Mucosa of rectum (tissue), 2 donors: ENCODE measurements at regions not wholly inside any gene's neighbourhood (a gene's known extent, or its start where the extent isn't known, plus 50 kb on each side); places are given as distances from the start of the nearest gene placed in this dataset.
A peak's percentile ranks its signal among the peaks of the same experiment; 100 is the strongest.
"Not testable (repeated sequence)": the region's sequence is repeated elsewhere in the genome, so short reads cannot be mapped to it uniquely, and the experiment has no call there.

Source experiments
- H3K27ac ChIP-seq, 2 donors: one replicate each; pipeline ENCODE4 v1.7.0; 2013; ENCODE audit warnings: inconsistent platforms in 2 of 2, low read depth in 2 of 2, low read length in 2 of 2
- H3K27me3 ChIP-seq, 2 donors: one replicate each; pipeline ENCODE4 v1.7.0; 2013; ENCODE audit warnings: low read length in 2 of 2; ENCODE audit not compliant: control insufficient read depth in 2 of 2, insufficient read depth in 2 of 2
- H3K36me3 ChIP-seq, 2 donors: one replicate each; pipeline ENCODE4 v1.7.0; 2013; ENCODE audit warnings: low read length in 2 of 2; ENCODE audit not compliant: control insufficient read depth in 2 of 2, insufficient read depth in 2 of 2
- H3K4me1 ChIP-seq, 2 donors: one replicate each; pipeline ENCODE4 v1.7.0; 2013; ENCODE audit warnings: low read length in 2 of 2, mild to moderate bottlenecking in 1 of 2; ENCODE audit not compliant: control insufficient read depth in 2 of 2, insufficient read depth in 2 of 2
- H3K4me3 ChIP-seq, 2 donors: one replicate each; pipeline ENCODE4 v1.7.0; 2013; ENCODE audit warnings: low read length in 2 of 2
- H3K9ac ChIP-seq, 2 donors: one replicate each; pipeline ENCODE4 v1.7.0; 2013; ENCODE audit warnings: low read length in 2 of 2, low read depth in 1 of 2, mild to moderate bottlenecking in 1 of 2
- H3K9me3 ChIP-seq, 2 donors: one replicate each; pipeline ENCODE4 v1.7.0; 2013; ENCODE audit warnings: low read length in 2 of 2; ENCODE audit not compliant: control insufficient read depth in 2 of 2
- donor health status: healthy.
- donor health status: Normal muscosa, but diverticular disease.

DNA sequence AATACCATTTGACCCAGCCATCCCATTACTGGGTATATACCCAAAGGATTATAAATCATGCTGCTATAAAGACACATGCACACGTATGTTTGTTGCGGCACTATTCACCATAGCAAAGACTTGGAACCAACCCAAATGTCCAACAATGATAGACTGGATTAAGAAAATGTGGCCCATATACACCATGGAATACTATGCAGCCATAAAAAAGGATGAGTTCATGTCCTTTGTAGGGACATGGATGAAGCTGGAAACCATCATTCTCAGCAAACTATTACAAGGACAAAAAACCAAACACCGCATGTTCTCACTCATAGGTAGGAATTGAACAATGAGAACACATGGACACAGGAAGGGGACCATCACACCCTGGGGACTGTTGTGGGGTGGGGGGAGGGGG is 66.8 kb upstream of the LHFPL2 start:
- H3K4me1 ChIP-seq, H3K9me3 ChIP-seq, H3K4me3 ChIP-seq, H3K27me3 ChIP-seq, H3K9ac ChIP-seq, H3K27ac ChIP-seq, H3K36me3 ChIP-seq: not testable (repeated sequence)

DNA sequence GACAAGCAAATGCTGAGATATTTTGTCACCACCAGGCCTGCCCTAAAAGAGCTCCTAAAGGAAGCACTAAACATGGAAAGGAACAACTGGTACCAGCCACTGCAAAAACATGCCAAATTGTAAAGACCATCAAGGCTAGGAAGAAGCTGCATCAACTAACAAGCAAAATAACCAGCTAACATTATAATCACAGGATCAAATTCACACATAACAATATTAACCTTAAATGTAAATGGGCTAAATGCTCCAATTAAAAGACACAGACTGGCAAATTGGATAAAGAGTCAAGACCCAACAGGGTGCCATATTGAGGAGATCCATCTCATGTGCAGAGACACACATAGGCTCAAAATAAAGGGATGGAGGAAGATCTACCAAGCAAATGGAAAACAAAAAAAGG is 63.1 kb upstream of the LHFPL2 start:
- not testable (repeated sequence) for H3K36me3 ChIP-seq

DNA sequence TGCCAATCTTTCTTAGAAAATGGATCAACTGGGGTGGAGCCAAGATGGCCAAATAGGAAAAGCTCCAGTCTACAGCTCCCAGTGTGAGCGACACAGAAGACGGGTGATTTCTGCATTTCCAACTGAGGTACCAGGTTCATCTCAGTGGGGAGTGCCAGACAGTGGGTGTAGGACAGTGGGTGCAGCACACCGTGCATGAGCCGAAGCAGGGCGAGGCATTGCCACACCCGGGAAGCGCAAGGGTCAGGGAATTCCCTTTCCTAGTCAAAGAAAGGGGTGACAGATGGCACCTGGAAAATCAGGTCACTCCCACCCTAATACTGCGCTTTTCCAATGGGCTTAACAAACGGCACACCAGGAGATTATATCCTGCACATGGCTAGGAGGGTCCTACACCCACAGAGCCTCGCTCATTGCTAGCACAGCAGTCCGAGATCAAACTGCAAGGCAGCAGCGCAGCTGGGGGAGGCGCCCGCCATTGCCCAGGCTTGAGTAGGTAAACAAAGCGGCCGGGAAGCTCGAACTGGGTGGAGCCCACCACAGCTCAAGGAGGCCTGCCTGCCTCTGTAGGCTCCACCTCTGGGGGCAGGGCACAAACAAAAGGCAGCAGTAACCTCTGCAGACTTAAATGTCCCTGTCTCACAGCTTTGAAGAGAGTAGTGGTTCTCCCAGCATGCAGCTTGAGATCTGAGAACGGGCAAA is 61.3 kb upstream of the LHFPL2 start:
- H3K27me3 ChIP-seq, H3K36me3 ChIP-seq, H3K27ac ChIP-seq, H3K4me1 ChIP-seq, H3K9me3 ChIP-seq, H3K4me3 ChIP-seq, H3K9ac ChIP-seq: not testable (repeated sequence)

More for the DNA sequence above, 63.1 kb upstream of the LHFPL2 start:
- not testable (repeated sequence) for H3K27ac ChIP-seq, H3K4me3 ChIP-seq, H3K27me3 ChIP-seq, H3K9me3 ChIP-seq, H3K9ac ChIP-seq, H3K4me1 ChIP-seq

DNA sequence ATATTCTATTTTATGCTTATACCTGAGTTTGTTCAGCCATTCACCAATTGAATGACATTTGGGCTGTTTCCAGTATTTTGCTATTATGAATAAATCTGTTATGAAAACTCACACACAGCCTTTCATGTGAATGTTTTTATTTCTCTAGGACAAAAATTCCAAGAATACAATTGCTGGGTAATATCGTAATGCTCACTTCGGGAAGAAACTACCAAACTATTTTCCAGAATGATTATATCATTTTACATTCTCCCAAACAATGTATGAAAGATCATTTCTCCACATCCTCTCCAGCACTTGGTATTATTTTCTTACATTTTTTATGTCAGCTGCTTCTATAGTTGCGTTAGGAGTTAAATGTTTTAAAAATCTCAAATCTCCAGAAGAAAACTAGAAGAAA is 58.3 kb upstream of the LHFPL2 start:
- no peak overlapping the region for H3K4me3 ChIP-seq
- no peak overlapping the region for H3K9ac ChIP-seq
- no peaks in the 10 kb centered on the region for H3K9me3 ChIP-seq
- no peaks in the 10 kb centered on the region for H3K36me3 ChIP-seq
- H3K4me1 ChIP-seq = no peaks in the 10 kb centered on the region
- no peaks in the 10 kb centered on the region for H3K27me3 ChIP-seq
- no peak overlapping the region for H3K27ac ChIP-seq

DNA sequence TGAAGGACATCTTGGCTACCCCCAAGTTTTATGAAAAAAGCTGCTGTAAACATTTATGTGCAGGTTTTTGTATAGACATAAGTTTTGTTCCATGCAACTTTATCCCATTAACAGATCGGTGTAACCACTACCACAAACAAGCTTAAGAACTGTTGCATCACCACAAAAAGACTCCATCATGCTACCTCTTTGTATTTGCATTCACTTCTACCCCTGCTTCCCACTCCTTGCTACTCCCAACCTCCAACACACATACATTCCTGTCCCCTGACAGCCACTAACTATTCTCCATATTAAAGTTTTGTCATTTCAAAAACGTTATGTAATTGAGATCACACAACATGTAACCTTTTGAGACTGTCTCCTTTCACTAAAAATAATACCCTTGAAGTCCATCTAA is 57.8 kb upstream of the LHFPL2 start:
- Histone ChIP-seq H3K9me3 (no peaks in the 10 kb centered on the region), H3K36me3 (no peaks in the 10 kb centered on the region), H3K9ac (no peak overlapping the region), H3K27me3 (no peaks in the 10 kb centered on the region), H3K4me3 (no peak overlapping the region), H3K27ac (no peak overlapping the region), H3K4me1 (no peaks in the 10 kb centered on the region)

DNA sequence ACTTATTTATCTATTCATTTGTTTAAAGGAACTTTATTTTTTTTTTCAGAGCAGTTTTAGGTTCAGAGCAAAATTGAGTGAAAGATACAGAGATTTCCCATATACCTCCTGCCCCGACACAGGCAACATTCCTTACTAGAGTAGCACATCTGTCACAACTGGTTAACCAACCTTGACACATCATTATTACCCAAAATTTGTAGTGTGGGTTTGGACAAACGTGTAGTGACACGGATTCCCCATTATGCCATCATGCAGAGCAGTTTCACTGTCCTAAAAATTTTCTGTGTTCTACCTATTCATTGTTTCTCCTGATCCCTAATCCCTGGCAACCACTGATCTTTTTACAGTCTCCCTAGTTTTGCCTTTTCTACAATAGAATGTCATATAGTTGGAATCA is 57.3 kb upstream of the LHFPL2 start:
- no peaks in the 10 kb centered on the region for H3K9me3 ChIP-seq
- no peaks in the 10 kb centered on the region for H3K4me1 ChIP-seq
- no peaks in the 10 kb centered on the region for H3K36me3 ChIP-seq
- H3K4me3 ChIP-seq = no peak overlapping the region
- H3K9ac ChIP-seq = no peak overlapping the region
- no peak overlapping the region for H3K27ac ChIP-seq
- H3K27me3 ChIP-seq = no peaks in the 10 kb centered on the region

DNA sequence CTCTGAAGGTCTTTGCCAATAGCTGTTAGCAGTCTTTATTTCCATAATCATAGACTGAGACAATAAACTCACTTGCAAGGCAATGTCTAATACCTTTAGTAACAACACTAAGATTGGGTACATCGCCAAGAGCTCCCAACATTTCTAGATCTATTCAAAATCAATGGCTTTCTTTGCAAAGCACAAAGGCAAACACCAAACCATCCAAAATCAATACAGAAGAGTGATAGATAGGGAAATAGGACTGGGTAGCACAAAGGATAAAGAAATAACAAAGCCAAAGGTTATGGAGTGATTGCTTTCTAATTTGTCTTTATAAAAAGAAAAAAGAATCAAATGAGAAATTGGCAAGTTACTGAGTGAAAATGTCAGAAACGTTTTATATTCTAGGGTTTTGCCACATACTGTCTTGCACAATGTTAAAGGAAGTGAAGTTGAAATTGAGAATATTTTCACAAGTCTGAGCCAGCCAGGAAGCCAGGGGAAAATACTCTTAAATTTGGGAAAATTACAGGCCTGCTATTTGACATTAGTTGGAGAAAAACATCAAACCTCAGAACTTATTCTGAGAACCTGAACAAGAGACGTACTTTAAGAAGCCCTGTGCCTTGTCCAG is 53.3 kb upstream of the LHFPL2 start:
- H3K4me1 ChIP-seq = peaks cover 0 to 4% of the 10 kb centered on the region in 2 donors
- H3K9me3 ChIP-seq = no peaks in the 10 kb centered on the region
- H3K27ac ChIP-seq = no peak overlapping the region
- H3K36me3 ChIP-seq = no peaks in the 10 kb centered on the region
- no peaks in the 10 kb centered on the region for H3K27me3 ChIP-seq
- no peak overlapping the region for H3K9ac ChIP-seq
- H3K4me3 ChIP-seq = no peak overlapping the region

DNA sequence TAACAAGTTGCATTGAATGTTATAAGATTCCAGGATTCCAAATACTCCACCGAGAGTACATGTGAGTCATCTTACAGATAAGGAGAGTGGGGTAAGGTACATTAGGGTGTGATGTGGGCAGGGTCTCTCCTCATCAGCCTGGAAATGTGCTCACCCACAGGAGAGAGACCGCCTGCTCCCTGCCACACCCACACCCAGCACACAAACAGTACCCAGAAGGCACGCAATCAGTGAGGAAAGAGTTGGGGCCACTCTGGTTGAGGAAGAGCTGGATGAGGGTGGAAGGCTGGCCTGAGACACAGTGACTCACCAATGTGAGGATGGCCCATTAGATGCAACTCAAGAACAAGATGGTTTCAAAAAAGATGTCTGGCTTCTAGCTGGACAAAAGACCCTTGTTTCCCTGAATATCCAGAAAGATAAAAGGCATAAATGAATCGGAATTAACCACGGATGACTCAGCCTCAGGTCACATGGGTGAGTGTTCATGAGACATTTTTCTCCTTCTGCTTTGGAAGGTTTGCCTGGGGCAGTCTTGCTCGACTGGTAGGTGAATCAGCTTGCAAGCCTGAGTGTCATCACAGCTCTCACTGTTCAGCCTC is 51.1 kb upstream of the LHFPL2 start:
- Histone ChIP-seq H3K9ac (no peak overlapping the region), H3K27ac (peak overlapping the region in 1 of 2 donors; percentile 66), H3K4me3 (no peak overlapping the region), H3K9me3 (no peaks in the 10 kb centered on the region), H3K27me3 (no peaks in the 10 kb centered on the region), H3K4me1 (peaks cover 0 to 4% of the 10 kb centered on the region in 2 donors), H3K36me3 (no peaks in the 10 kb centered on the region)

DNA sequence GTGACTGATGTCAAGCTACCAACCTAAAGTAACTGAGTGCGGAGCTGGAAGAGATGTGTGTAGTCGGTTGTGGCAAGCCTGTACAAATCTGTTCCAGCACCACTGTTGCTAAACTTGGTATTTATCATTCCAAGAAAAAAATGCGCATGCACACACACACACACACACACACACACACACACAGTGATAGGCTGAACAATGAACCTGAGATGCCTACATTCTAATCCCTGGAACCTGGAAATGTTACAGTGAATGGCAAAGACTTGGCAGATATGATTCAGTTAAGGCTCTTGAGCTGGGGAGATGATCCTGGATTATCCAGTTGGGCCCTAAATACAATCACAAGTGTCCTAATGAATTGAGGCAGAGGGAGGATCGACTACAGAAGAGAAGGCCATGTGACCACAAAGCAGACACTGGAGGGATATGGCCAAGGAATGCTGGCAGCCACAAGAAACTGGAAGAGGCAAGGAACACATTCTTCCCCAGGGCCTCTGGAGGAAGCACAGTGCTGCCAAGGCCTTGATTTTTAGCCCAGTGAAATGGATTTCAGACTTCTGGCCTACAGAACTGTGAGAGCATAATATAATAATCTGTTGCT is 49.7 kb upstream of the LHFPL2 start:
- no peaks in the 10 kb centered on the region for H3K27me3 ChIP-seq
- H3K4me3 ChIP-seq = no peak overlapping the region
- no peak overlapping the region for H3K27ac ChIP-seq
- H3K9ac ChIP-seq = no peak overlapping the region
- H3K4me1 ChIP-seq = peaks cover 0 to 4% of the 10 kb centered on the region in 2 donors
- no peaks in the 10 kb centered on the region for H3K9me3 ChIP-seq
- H3K36me3 ChIP-seq = no peaks in the 10 kb centered on the region
